Type B pancreatic cell (in vitro differentiated cells): ENCODE measurements at regions not wholly inside any gene's neighbourhood (a gene's known extent, or its start where the extent isn't known, plus 50 kb on each side); places are given as distances from the start of the nearest gene placed in this dataset.

ENCODE experiments used
- DNase-seq: peaks from one replicate; pipeline ENCODE4 v3.0.0; 2021; ENCODE audit warnings: mixed read lengths; ENCODE audit not compliant: unreplicated experiment; ENCODE audit errors: extremely low spot score
- H3K27ac Mint-ChIP-seq: 2 replicates; pipeline ENCODE4 v1.8.0; 2021; ENCODE audit warnings: mild to moderate bottlenecking, mixed read lengths
- H3K27me3 Mint-ChIP-seq: 2 replicates; pipeline ENCODE4 v1.8.0; 2021; ENCODE audit warnings: mixed read lengths
- H3K36me3 Mint-ChIP-seq: 2 replicates; pipeline ENCODE4 v1.8.0; 2021; ENCODE audit warnings: mixed read lengths
- H3K4me1 Mint-ChIP-seq: one replicate; pipeline ENCODE4 v1.8.0; 2021; ENCODE audit warnings: mixed read lengths; ENCODE audit not compliant: unreplicated experiment
- H3K4me3 Mint-ChIP-seq: 2 replicates; pipeline ENCODE4 v1.8.0; 2021; ENCODE audit warnings: mild to moderate bottlenecking, mixed read lengths
- H3K9me3 Mint-ChIP-seq: 2 replicates; pipeline ENCODE4 v1.8.0; 2021; ENCODE audit warnings: mixed read lengths
- CTCF ChIP-seq: fragments of 200-600 bp; sonication (generic); conservative IDR thresholded peaks from 2 replicates; pipeline ENCODE4 v1.5.0; 2021; ENCODE audit warnings: antibody characterized with exemption, mild to moderate bottlenecking

GRCh38 chr9:119020284-119020683 is 349.0 kb downstream of the BRINP1 start:
- H3K36me3 Mint-ChIP-seq, result no peaks in the 10 kb centered on the region
- no peak overlapping the region for H3K27ac Mint-ChIP-seq
- peaks cover 27% of the 10 kb centered on the region for H3K4me1 Mint-ChIP-seq
- H3K27me3 Mint-ChIP-seq, result no peaks in the 10 kb centered on the region
- DNase-seq, result no peak
- no peak overlapping the region for H3K4me3 Mint-ChIP-seq
- no peaks in the 10 kb centered on the region for H3K9me3 Mint-ChIP-seq
- no peak for TF ChIP-seq CTCF

- peak; percentile 30 for TF ChIP-seq CTCF
- DNase-seq, result no peak
- Mint-ChIP-seq H3K9me3 (no peaks in the 10 kb centered on the region), H3K4me1 (peaks cover 27% of the 10 kb centered on the region), H3K27ac (no peak overlapping the region), H3K36me3 (no peaks in the 10 kb centered on the region), H3K4me3 (no peak overlapping the region), H3K27me3 (no peaks in the 10 kb centered on the region)
These were observed 348.4 kb downstream of the BRINP1 start for GRCh38 chr9:119020730-119021333.

GRCh38 chr9:119026120-119026519 is 343.1 kb downstream of the BRINP1 start:
- no peak for DNase-seq
- TF ChIP-seq CTCF, result no peak
- Mint-ChIP-seq H3K27me3 (no peaks in the 10 kb centered on the region), H3K36me3 (no peaks in the 10 kb centered on the region), H3K9me3 (no peaks in the 10 kb centered on the region), H3K4me1 (peaks cover 16% of the 10 kb centered on the region), H3K4me3 (no peak overlapping the region), H3K27ac (no peak overlapping the region)

- Mint-ChIP-seq H3K4me3 (no peak overlapping the region), H3K9me3 (no peaks in the 10 kb centered on the region), H3K4me1 (no peaks in the 10 kb centered on the region), H3K36me3 (no peaks in the 10 kb centered on the region), H3K27me3 (no peaks in the 10 kb centered on the region), H3K27ac (no peak overlapping the region)
- DNase-seq, result no peak
- peak; percentile 52 for TF ChIP-seq CTCF
These were observed 341.1 kb downstream of the BRINP1 start for GRCh38 chr9:119027901-119028699.

- no peak for TF ChIP-seq CTCF
- no peak overlapping the region for H3K27ac Mint-ChIP-seq
- DNase-seq, result no peak
- no peak overlapping the region for H3K4me3 Mint-ChIP-seq
- H3K36me3 Mint-ChIP-seq, result no peaks in the 10 kb centered on the region
- H3K4me1 Mint-ChIP-seq, result no peaks in the 10 kb centered on the region
- no peaks in the 10 kb centered on the region for H3K9me3 Mint-ChIP-seq
- no peaks in the 10 kb centered on the region for H3K27me3 Mint-ChIP-seq
These were observed 339.3 kb downstream of the BRINP1 start for GRCh38 chr9:119029886-119030285.
